WTC11 (cell line): ENCODE measurements at regions not wholly inside any gene's neighbourhood (a gene's known extent, or its start where the extent isn't known, plus 50 kb on each side); places are given as distances from the start of the nearest gene placed in this dataset.

Experiments
- ATAC-seq: fragments of 200-7000 bp; cut with Tn5 transposase; 2 replicates; pipeline ENCODE4 v1.10.0; 2021; ENCODE audit warnings: mild to moderate bottlenecking, moderate library complexity
- CTCF ChIA-PET: fragments of 300-600 bp; sonication (Branson Sonifier 250); formaldehyde crosslinking; loops from one replicate; lab custom pipeline; 2021; ENCODE audit warnings: antibody characterized with exemption; lab: Charles Lee
- POLR2A ChIA-PET: fragments of 350-600 bp; sonication (Branson Sonifier 250); formaldehyde crosslinking; loops from one replicate; lab custom pipeline; 2021; ENCODE audit warnings: antibody characterized with exemption; lab: Charles Lee
- DNase-seq: peaks from one replicate; pipeline ENCODE4 v3.0.0; 2021; ENCODE audit warnings: low spot score
- H3K27ac Mint-ChIP-seq: 2 replicates; pipeline ENCODE4 v1.8.0; 2021; ENCODE audit warnings: mixed read lengths
- H3K27me3 Mint-ChIP-seq: 2 replicates; pipeline ENCODE4 v1.8.0; 2021; ENCODE audit warnings: low read depth, mild to moderate bottlenecking, moderate library complexity, mixed read lengths
- H3K36me3 Mint-ChIP-seq: 2 replicates; pipeline ENCODE4 v1.8.0; 2021; ENCODE audit warnings: mixed read lengths
- H3K4me1 Mint-ChIP-seq: 2 replicates; pipeline ENCODE4 v1.8.0; 2022; ENCODE audit warnings: mixed read lengths
- H3K4me3 Mint-ChIP-seq: 2 replicates; pipeline ENCODE4 v1.8.0; 2021; ENCODE audit warnings: mild to moderate bottlenecking, moderate library complexity, mixed read lengths
- H3K9me3 Mint-ChIP-seq: 2 replicates; pipeline ENCODE4 v1.8.0; 2021; ENCODE audit warnings: mixed read lengths
- ATF6 ChIP-seq: sonication (generic); formaldehyde crosslinking; IDR thresholded peaks from 2 replicates; pipeline ENCODE4 v1.8.1; 2023; ENCODE audit warnings: mild to moderate bottlenecking, missing genetic modification reagents
- CREM ChIP-seq: sonication (generic); formaldehyde crosslinking; IDR thresholded peaks from 2 replicates; pipeline ENCODE4 v1.8.1; 2022; ENCODE audit warnings: mild to moderate bottlenecking, missing genetic modification reagents, moderate library complexity
- ELF4 ChIP-seq: sonication (generic); formaldehyde crosslinking; IDR thresholded peaks from 2 replicates; pipeline ENCODE4 v1.8.1; 2022; ENCODE audit warnings: low read depth, mild to moderate bottlenecking, moderate library complexity, missing genetic modification reagents
- FOXP4 ChIP-seq: sonication (generic); formaldehyde crosslinking; IDR thresholded peaks from 2 replicates; pipeline ENCODE4 v1.8.0; 2022; ENCODE audit warnings: mild to moderate bottlenecking, missing genetic modification reagents
- GTF2I ChIP-seq: fragments of 250-450 bp; sonication (Bioruptor Pico); conservative IDR thresholded peaks from 2 replicates; pipeline ENCODE4 v1.4.0; 2021; ENCODE audit warnings: mild to moderate bottlenecking
- IRF1 ChIP-seq: sonication (generic); formaldehyde crosslinking; IDR thresholded peaks from 2 replicates; pipeline ENCODE4 v1.8.0; 2023; ENCODE audit warnings: missing genetic modification reagents
- MXD4 ChIP-seq: fragments of 250-450 bp; sonication (Bioruptor Pico); IDR thresholded peaks from 2 replicates; pipeline ENCODE4 v1.8.0; 2021; ENCODE audit warnings: mild to moderate bottlenecking, moderate library complexity, borderline replicate concordance
- MYBL2 ChIP-seq: sonication (generic); formaldehyde crosslinking; IDR thresholded peaks from 2 replicates; pipeline ENCODE4 v1.8.1; 2023; ENCODE audit warnings: mild to moderate bottlenecking, moderate library complexity, missing genetic modification reagents
- PRDM15 ChIP-seq: sonication (generic); formaldehyde crosslinking; IDR thresholded peaks from 2 replicates; pipeline ENCODE4 v1.8.0; 2022; ENCODE audit warnings: missing genetic modification reagents
- PRRX2 ChIP-seq: fragments of 250-450 bp; sonication (Bioruptor Pico); IDR thresholded peaks from 2 replicates; pipeline ENCODE4 v1.8.0; 2021; ENCODE audit warnings: mild to moderate bottlenecking
- ZBTB21 ChIP-seq: sonication (generic); formaldehyde crosslinking; IDR thresholded peaks from 2 replicates; pipeline ENCODE4 v1.8.1; 2023; ENCODE audit warnings: mild to moderate bottlenecking, missing genetic modification reagents, borderline replicate concordance
- ZNF671 ChIP-seq: fragments of 250-450 bp; sonication (Bioruptor Pico); IDR thresholded peaks from 2 replicates; pipeline ENCODE4 v1.8.0; 2021; ENCODE audit warnings: mild to moderate bottlenecking
- TF ChIP-seq, protein P1 (sequence below): sonication (generic); formaldehyde crosslinking; IDR thresholded peaks from 2 replicates; pipeline ENCODE4 v1.8.0; 2022; ENCODE audit warnings: mild to moderate bottlenecking, missing genetic modification reagents
- TF ChIP-seq, protein P2 (sequence below): sonication (generic); formaldehyde crosslinking; conservative IDR thresholded peaks from 2 replicates; pipeline ENCODE4 v1.8.1; 2022; ENCODE audit warnings: mild to moderate bottlenecking, missing genetic modification reagents
- TF ChIP-seq, protein P3 (sequence below): sonication (generic); formaldehyde crosslinking; IDR thresholded peaks from 2 replicates; pipeline ENCODE4 v1.8.0; 2022; ENCODE audit warnings: mild to moderate bottlenecking, missing genetic modification reagents

- ChIA-PET CTCF (no interaction called here), POLR2A (no interaction called here)
- H3K27ac Mint-ChIP-seq, result no peak overlapping the region
- DNase-seq (no peak), ATAC-seq (no peak)
- no peaks in the 10 kb centered on the region for H3K36me3 Mint-ChIP-seq
- no peaks in the 10 kb centered on the region for H3K4me1 Mint-ChIP-seq
- no peak overlapping the region for H3K4me3 Mint-ChIP-seq
- H3K9me3 Mint-ChIP-seq, result peaks cover 13% of the 10 kb centered on the region
- TF ChIP-seq, protein P1, sequence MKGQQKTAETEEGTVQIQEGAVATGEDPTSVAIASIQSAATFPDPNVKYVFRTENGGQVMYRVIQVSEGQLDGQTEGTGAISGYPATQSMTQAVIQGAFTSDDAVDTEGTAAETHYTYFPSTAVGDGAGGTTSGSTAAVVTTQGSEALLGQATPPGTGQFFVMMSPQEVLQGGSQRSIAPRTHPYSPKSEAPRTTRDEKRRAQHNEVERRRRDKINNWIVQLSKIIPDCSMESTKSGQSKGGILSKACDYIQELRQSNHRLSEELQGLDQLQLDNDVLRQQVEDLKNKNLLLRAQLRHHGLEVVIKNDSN, result no peak
- TF ChIP-seq ELF4 (CRISPR knock-in tag) (no peak), ATF6 (CRISPR knock-in tag) (no peak), IRF1 (CRISPR knock-in tag) (no peak), MXD4 (no peak), ZNF671 (CRISPR knock-in tag) (no peak), GTF2I (CRISPR knock-in tag) (no peak), PRRX2 (CRISPR knock-in tag) (no peak), PRDM15 (CRISPR knock-in tag) (no peak), CREM (CRISPR knock-in tag) (no peak), MYBL2 (no peak)
- TF ChIP-seq, protein P2, sequence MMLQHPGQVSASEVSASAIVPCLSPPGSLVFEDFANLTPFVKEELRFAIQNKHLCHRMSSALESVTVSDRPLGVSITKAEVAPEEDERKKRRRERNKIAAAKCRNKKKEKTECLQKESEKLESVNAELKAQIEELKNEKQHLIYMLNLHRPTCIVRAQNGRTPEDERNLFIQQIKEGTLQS, result no peak
- TF ChIP-seq, protein P3, sequence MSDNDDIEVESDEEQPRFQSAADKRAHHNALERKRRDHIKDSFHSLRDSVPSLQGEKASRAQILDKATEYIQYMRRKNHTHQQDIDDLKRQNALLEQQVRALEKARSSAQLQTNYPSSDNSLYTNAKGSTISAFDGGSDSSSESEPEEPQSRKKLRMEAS (CRISPR knock-in tag), result no peak
- H3K27me3 Mint-ChIP-seq, result no peaks in the 10 kb centered on the region
Measured at GRCh38 chr16:74169066-74169465, 127.5 kb upstream of the PSMD7 start.

DNA sequence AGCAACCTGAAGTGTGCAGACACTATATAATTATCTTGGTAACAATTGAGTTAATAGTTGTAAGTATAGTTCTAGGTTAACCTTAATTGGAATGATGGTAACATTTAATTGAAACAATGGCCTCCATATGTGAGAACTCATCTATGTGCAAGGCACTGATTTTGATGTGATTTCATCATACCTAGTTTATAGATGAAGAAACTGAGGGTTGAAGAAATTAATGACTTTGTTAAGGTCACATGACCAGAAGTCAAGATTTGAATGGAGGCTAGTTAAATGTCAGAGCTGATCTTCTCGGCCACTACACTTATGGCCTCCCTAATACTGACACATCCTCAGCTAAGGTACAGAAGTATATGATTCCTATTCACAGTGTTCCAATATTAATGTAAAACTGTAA lies 128.2 kb upstream of the PSMD7 start:
- Mint-ChIP-seq H3K27me3 (no peaks in the 10 kb centered on the region), H3K36me3 (no peaks in the 10 kb centered on the region), H3K27ac (no peak overlapping the region), H3K4me3 (no peak overlapping the region), H3K4me1 (no peaks in the 10 kb centered on the region), H3K9me3 (peaks cover 17% of the 10 kb centered on the region)
- ChIA-PET POLR2A (no interaction called here), CTCF (no interaction called here)
- no peak for ATAC-seq
- DNase-seq, result no peak
- TF ChIP-seq FOXP4 (CRISPR knock-in tag) (no peak), ZBTB21 (CRISPR knock-in tag) (no peak)
